Neural cell (in vitro differentiated cells): ENCODE measurements at regions not wholly inside any gene's neighbourhood (a gene's known extent, or its start where the extent isn't known, plus 50 kb on each side); places are given as distances from the start of the nearest gene placed in this dataset.

Source experiments
- H2AFZ ChIP-seq: fragments of 200-600, 300-800 bp; sonication (generic), shearing (Covaris generic); 2 replicates; pipeline ENCODE4 v1.6.0; 2014; ENCODE audit warnings: low read depth, mild to moderate bottlenecking, antibody characterized with exemption, low read length, moderate library complexity
- H3F3A ChIP-seq: fragments of 200-600 bp; shearing (Covaris generic); 2 replicates; pipeline ENCODE4 v1.6.1; 2016; ENCODE audit warnings: mild to moderate bottlenecking, moderate library complexity, mixed read lengths, antibody characterized with exemption, low read length; ENCODE audit not compliant: insufficient read depth, poor library complexity, severe bottlenecking
- H3K27ac ChIP-seq: fragments of 200-600, 300-800 bp; sonication (generic), shearing (Covaris generic); 2 replicates; pipeline ENCODE4 v1.5.1; 2014; ENCODE audit warnings: mild to moderate bottlenecking, low read length, moderate library complexity
- H3K27me3 ChIP-seq: fragments of 300-800, 200-600 bp; sonication (generic), shearing (Covaris generic); 2 replicates; pipeline ENCODE4 v1.6.0; 2014; ENCODE audit warnings: mild to moderate bottlenecking, low read depth, low read length, moderate library complexity; ENCODE audit not compliant: insufficient read depth
- H3K36me3 ChIP-seq: fragments of 300-800, 200-600 bp; sonication (generic), shearing (Covaris generic); 2 replicates; pipeline ENCODE4 v1.5.1; 2014; ENCODE audit warnings: mild to moderate bottlenecking, antibody characterized with exemption, low read length, moderate library complexity; ENCODE audit not compliant: insufficient read depth
- H3K4me2 ChIP-seq: fragments of 300-800, 200-600 bp; sonication (generic), shearing (Covaris generic); 2 replicates; pipeline ENCODE4 v1.6.0; 2014; ENCODE audit warnings: mild to moderate bottlenecking, low read length
- H3K4me3 ChIP-seq: fragments of 300-800, 200-600 bp; sonication (generic), shearing (Covaris generic); 2 replicates; pipeline ENCODE4 v1.5.1; 2014; ENCODE audit warnings: mild to moderate bottlenecking, low read length, moderate library complexity
- H3K79me2 ChIP-seq: fragments of 200-600 bp; shearing (Covaris generic); replicated peaks from 2 replicates; pipeline ENCODE4 v1.6.0; 2014; ENCODE audit warnings: mild to moderate bottlenecking, low read length, moderate library complexity; ENCODE audit not compliant: insufficient read depth
- H3K9ac ChIP-seq: fragments of 300-800, 200-600 bp; sonication (generic), shearing (Covaris generic); 2 replicates; pipeline ENCODE4 v1.6.1; 2016; ENCODE audit warnings: mild to moderate bottlenecking, low read length, mixed read lengths
- H3K9me2 ChIP-seq: fragments of 200-600 bp; shearing (Covaris generic); 2 replicates; pipeline ENCODE4 v1.6.1; 2016; ENCODE audit warnings: mild to moderate bottlenecking, low read length, mixed read lengths; ENCODE audit not compliant: insufficient read depth
- H3K9me3 ChIP-seq: fragments of 200-600, 300-800 bp; sonication (generic), shearing (Covaris generic); 2 replicates; pipeline ENCODE4 v1.6.1; 2016; ENCODE audit warnings: mild to moderate bottlenecking, mixed run types, low read length, moderate library complexity, mixed read lengths
- H4K20me1 ChIP-seq: fragments of 200-600 bp; shearing (Covaris generic); 2 replicates; pipeline ENCODE4 v1.6.1; 2016; ENCODE audit warnings: mild to moderate bottlenecking, mixed run types; ENCODE audit not compliant: insufficient read depth
- CTCF ChIP-seq: fragments of 450-650 bp; IDR thresholded peaks from 2 replicates; pipeline ENCODE4 v1.5.1; 2014; ENCODE audit warnings: antibody characterized with exemption, mild to moderate bottlenecking, moderate library complexity; ENCODE audit not compliant: poor library complexity, severe bottlenecking
- EP300 ChIP-seq: fragments of 450-650 bp; conservative IDR thresholded peaks from 2 replicates; pipeline ENCODE4 v1.6.1; 2014; ENCODE audit warnings: antibody characterized with exemption, mild to moderate bottlenecking, moderate library complexity; ENCODE audit not compliant: poor library complexity, severe bottlenecking
- EZH2 ChIP-seq: fragments of 200-600, 300-800 bp; shearing (Covaris generic), sonication (generic); IDR thresholded peaks from 2 replicates; pipeline ENCODE4 v1.6.1; 2014; ENCODE audit warnings: antibody characterized with exemption, low read length, borderline replicate concordance, mild to moderate bottlenecking; ENCODE audit not compliant: insufficient read depth, poor library complexity, severe bottlenecking
- MXI1 ChIP-seq: fragments of 450-650 bp; conservative IDR thresholded peaks from 2 replicates; pipeline ENCODE4 v1.6.1; 2014; ENCODE audit warnings: antibody characterized with exemption, mild to moderate bottlenecking; ENCODE audit not compliant: poor library complexity, severe bottlenecking
- POLR2AphosphoS5 ChIP-seq: IDR thresholded peaks from 2 replicates; pipeline ENCODE4 v1.6.1; 2012
- RAD21 ChIP-seq: fragments of 450-650 bp; conservative IDR thresholded peaks from 2 replicates; pipeline ENCODE4 v1.6.1; 2014; ENCODE audit warnings: antibody characterized with exemption, mild to moderate bottlenecking, moderate library complexity
- SMC3 ChIP-seq: fragments of 450-650 bp; conservative IDR thresholded peaks from 2 replicates; pipeline ENCODE4 v1.6.1; 2014; ENCODE audit warnings: antibody characterized with exemption, mild to moderate bottlenecking, moderate library complexity; ENCODE audit not compliant: poor library complexity
- TF ChIP-seq, protein P1 (sequence below): IDR thresholded peaks from 2 replicates; pipeline ENCODE4 v1.6.1; 2012; ENCODE audit warnings: borderline replicate concordance

- Histone ChIP-seq H3K4me3 (no peak overlapping the region), H3K27ac (no peak overlapping the region), H3K36me3 (no peaks in the 10 kb centered on the region), H3F3A (no peaks in the 10 kb centered on the region), H3K9me2 (no peaks in the 10 kb centered on the region), H3K4me2 (no peak overlapping the region), H3K9me3 (no peaks in the 10 kb centered on the region), H3K27me3 (no peaks in the 10 kb centered on the region), H3K79me2 (no peaks in the 10 kb centered on the region), H3K9ac (no peak overlapping the region), H4K20me1 (no peaks in the 10 kb centered on the region), H2AFZ (no peak overlapping the region)
- TF ChIP-seq SMC3 (no peak), EZH2 (no peak)
Measured at GRCh38 chr12:40581889-40582288, 110.3 kb upstream of the CNTN1 start.

DNA sequence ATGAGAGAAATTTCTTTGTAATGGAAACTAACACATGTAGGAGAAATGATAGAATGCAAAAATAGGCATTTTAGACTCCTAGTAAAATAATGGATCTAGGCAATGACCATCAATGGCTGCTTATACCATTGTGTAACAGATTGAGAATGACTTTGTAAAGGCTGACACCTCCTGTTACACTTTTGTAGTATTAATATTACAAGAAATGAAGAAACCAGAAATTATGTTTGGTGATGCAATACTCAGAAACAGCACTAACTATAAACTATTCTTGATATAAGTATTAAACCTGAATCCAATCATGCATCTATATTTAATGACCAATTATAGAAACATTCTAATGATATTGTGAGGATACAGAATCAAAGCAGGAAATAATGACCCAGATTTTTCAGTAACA, 108.5 kb upstream of the CNTN1 start:
- no peak overlapping the region for H3K27ac ChIP-seq
- H3K9me3 ChIP-seq = no peaks in the 10 kb centered on the region
- H3K4me3 ChIP-seq = peak overlapping the region; percentile 6
- H3K27me3 ChIP-seq = no peaks in the 10 kb centered on the region
- no peaks in the 10 kb centered on the region for H3F3A ChIP-seq
- H4K20me1 ChIP-seq = no peaks in the 10 kb centered on the region
- no peaks in the 10 kb centered on the region for H3K79me2 ChIP-seq
- no peak overlapping the region for H3K9ac ChIP-seq
- H2AFZ ChIP-seq = no peak overlapping the region
- TF ChIP-seq CTCF = peak; percentile 22
- TF ChIP-seq, protein P1, sequence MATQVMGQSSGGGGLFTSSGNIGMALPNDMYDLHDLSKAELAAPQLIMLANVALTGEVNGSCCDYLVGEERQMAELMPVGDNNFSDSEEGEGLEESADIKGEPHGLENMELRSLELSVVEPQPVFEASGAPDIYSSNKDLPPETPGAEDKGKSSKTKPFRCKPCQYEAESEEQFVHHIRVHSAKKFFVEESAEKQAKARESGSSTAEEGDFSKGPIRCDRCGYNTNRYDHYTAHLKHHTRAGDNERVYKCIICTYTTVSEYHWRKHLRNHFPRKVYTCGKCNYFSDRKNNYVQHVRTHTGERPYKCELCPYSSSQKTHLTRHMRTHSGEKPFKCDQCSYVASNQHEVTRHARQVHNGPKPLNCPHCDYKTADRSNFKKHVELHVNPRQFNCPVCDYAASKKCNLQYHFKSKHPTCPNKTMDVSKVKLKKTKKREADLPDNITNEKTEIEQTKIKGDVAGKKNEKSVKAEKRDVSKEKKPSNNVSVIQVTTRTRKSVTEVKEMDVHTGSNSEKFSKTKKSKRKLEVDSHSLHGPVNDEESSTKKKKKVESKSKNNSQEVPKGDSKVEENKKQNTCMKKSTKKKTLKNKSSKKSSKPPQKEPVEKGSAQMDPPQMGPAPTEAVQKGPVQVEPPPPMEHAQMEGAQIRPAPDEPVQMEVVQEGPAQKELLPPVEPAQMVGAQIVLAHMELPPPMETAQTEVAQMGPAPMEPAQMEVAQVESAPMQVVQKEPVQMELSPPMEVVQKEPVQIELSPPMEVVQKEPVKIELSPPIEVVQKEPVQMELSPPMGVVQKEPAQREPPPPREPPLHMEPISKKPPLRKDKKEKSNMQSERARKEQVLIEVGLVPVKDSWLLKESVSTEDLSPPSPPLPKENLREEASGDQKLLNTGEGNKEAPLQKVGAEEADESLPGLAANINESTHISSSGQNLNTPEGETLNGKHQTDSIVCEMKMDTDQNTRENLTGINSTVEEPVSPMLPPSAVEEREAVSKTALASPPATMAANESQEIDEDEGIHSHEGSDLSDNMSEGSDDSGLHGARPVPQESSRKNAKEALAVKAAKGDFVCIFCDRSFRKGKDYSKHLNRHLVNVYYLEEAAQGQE = no peak
- peak; percentile 37 for TF ChIP-seq RAD21
- TF ChIP-seq EP300 = no peak
- TF ChIP-seq MXI1 = no peak
- TF ChIP-seq EZH2 = no peak
- no peak overlapping the region for H3K4me2 ChIP-seq
- no peaks in the 10 kb centered on the region for H3K36me3 ChIP-seq
- H3K9me2 ChIP-seq = no peaks in the 10 kb centered on the region

DNA sequence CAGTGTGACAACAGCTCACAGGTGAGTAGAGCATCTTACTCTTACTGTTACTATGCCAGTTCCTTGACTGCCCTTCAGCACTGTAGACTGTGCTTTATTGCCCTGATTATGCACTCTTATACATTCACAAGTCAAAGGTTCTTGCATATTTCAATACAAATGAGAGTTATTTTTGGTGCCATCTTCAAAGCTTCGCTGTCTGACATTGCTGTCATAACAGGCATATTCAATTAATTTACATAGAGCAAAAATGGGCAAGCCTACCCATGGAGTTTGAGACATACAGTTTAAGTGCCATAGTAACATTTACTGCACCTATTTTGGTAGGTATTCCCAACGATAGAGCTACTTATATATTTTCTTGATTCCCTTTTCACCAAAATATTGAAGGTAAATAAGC, 107.5 kb upstream of the CNTN1 start:
- Histone ChIP-seq H4K20me1 (no peaks in the 10 kb centered on the region), H3K9ac (no peak overlapping the region), H3K79me2 (no peaks in the 10 kb centered on the region), H3K27ac (peak overlapping the region; percentile 45), H2AFZ (no peak overlapping the region), H3F3A (no peaks in the 10 kb centered on the region), H3K9me2 (no peaks in the 10 kb centered on the region), H3K4me2 (no peak overlapping the region), H3K36me3 (no peaks in the 10 kb centered on the region), H3K4me3 (no peak overlapping the region), H3K27me3 (no peaks in the 10 kb centered on the region), H3K9me3 (peaks cover 5% of the 10 kb centered on the region)
- TF ChIP-seq POLR2AphosphoS5 = peak; percentile 63
- no peak for TF ChIP-seq SMC3
- no peak for TF ChIP-seq RAD21
- TF ChIP-seq CTCF = no peak
- TF ChIP-seq, protein P1 = no peak
- TF ChIP-seq EP300 = peak; percentile 92
- TF ChIP-seq MXI1 = no peak
